H1 (cell line): ENCODE measurements at regions not wholly inside any gene's neighbourhood (a gene's known extent, or its start where the extent isn't known, plus 50 kb on each side); places are given as distances from the start of the nearest gene placed in this dataset.

Experiments
- CTCF ChIA-PET: fragments of 300-600 bp; sonication (Branson Sonifier 250); formaldehyde crosslinking; loops from one replicate; lab custom pipeline; 2021; ENCODE audit not compliant: partially characterized antibody; lab: Charles Lee
- POLR2A ChIA-PET: fragments of 300-600 bp; sonication (Branson Sonifier 250); formaldehyde crosslinking; loops from one replicate; lab custom pipeline; 2021; ENCODE audit warnings: inconsistent platforms; ENCODE audit not compliant: partially characterized antibody; lab: Charles Lee
- DNase-seq, 2 experiments: peaks; one replicate each; pipeline versions ENCODE4 v3.0.0 to v3.0.0-alpha.2; 2010 to 2022; ENCODE audit warnings: low spot score in 2 of 2, low read depth in 1 of 2, mixed read lengths in 1 of 2
- FAIRE-seq: peaks from 2 replicates; lab custom pipeline; 2011; peaks lifted over from hg19 to GRCh38; lab: Jason Lieb, UNC
- H2AFZ ChIP-seq: 2 replicates; pipeline ENCODE4 v1.8.1; 2012; ENCODE audit warnings: low read length, inconsistent platforms
- H2AK5ac ChIP-seq: 2 replicates; pipeline ENCODE4 v1.6.1; 2013; ENCODE audit warnings: low read depth, low read length
- H2BK120ac ChIP-seq: replicated peaks from 2 replicates; pipeline ENCODE3; 2013; ENCODE audit warnings: low read depth, low read length, inconsistent platforms
- H2BK12ac ChIP-seq: 2 replicates; pipeline ENCODE4 v1.6.1; 2013; ENCODE audit warnings: low read depth, low read length
- H2BK15ac ChIP-seq: 2 replicates; pipeline ENCODE4 v1.6.1; 2013; ENCODE audit warnings: low read length
- H2BK20ac ChIP-seq: 2 replicates; pipeline ENCODE4 v1.6.1; 2013; ENCODE audit warnings: low read length
- H2BK5ac ChIP-seq: 2 replicates; pipeline ENCODE4 v1.6.1; 2013; ENCODE audit warnings: low read depth, low read length
- H3K14ac ChIP-seq: 2 replicates; pipeline ENCODE4 v1.6.1; 2013; ENCODE audit warnings: inconsistent platforms; ENCODE audit not compliant: insufficient read length
- H3K18ac ChIP-seq: 2 replicates; pipeline ENCODE4 v1.6.1; 2013; ENCODE audit warnings: low read length; ENCODE audit errors: extremely low read depth
- H3K23ac ChIP-seq: 2 replicates; pipeline ENCODE4 v1.6.1; 2013; ENCODE audit warnings: inconsistent platforms; ENCODE audit not compliant: insufficient read length
- H3K23me2 ChIP-seq: 2 replicates; pipeline ENCODE4 v1.6.1; 2013; ENCODE audit warnings: low read depth, low read length
- H3K27ac ChIP-seq: 2 replicates; pipeline ENCODE4 v1.6.1; 2011; ENCODE audit warnings: low read depth, low read length, inconsistent platforms
- H3K27me3 ChIP-seq, 4 experiments: replicated peaks in 1 of 4; 1 replicate in 1 of 4; 2 replicates in 3 of 4; pipeline versions ENCODE4 v1.6.1 to v1.8.1; 2011 to 2013; ENCODE audit warnings: low read length in 3 of 4, mild to moderate bottlenecking in 3 of 4, inconsistent platforms in 2 of 4, mixed read lengths in 2 of 4, moderate library complexity in 1 of 4; ENCODE audit not compliant: control insufficient read depth in 3 of 4, insufficient read depth in 3 of 4; ENCODE audit errors: extremely low read depth in 1 of 4
- H3K36me3 ChIP-seq, 4 experiments: 2 replicates each; pipeline versions ENCODE4 v1.6.1 to v1.8.1; 2011 to 2013; ENCODE audit warnings: mild to moderate bottlenecking in 4 of 4, low read length in 3 of 4, moderate library complexity in 2 of 4, control low read depth in 1 of 4, inconsistent platforms in 1 of 4; ENCODE audit not compliant: insufficient read depth in 4 of 4, control insufficient read depth in 2 of 4
- H3K4ac ChIP-seq: replicated peaks from 2 replicates; pipeline ENCODE3; 2013; ENCODE audit warnings: low read length, low read depth, mixed read lengths, inconsistent platforms; ENCODE audit not compliant: insufficient read length
- H3K4me1 ChIP-seq, 4 experiments: replicated peaks in 1 of 4; 1 replicate in 1 of 4; 2 replicates in 3 of 4; pipeline versions ENCODE4 v1.6.1 to v1.8.1; 2011 to 2013; ENCODE audit warnings: low read length in 3 of 4, inconsistent platforms in 2 of 4, mixed read lengths in 1 of 4; ENCODE audit not compliant: insufficient read depth in 4 of 4, control insufficient read depth in 3 of 4
- H3K4me2 ChIP-seq, 2 experiments: 2 replicates each; pipeline versions ENCODE4 v1.6.1 to v1.8.1; 2011 to 2013; ENCODE audit warnings: low read depth in 2 of 2, low read length in 2 of 2, control low read depth in 1 of 2, inconsistent platforms in 1 of 2, mild to moderate bottlenecking in 1 of 2; ENCODE audit not compliant: insufficient read depth in 1 of 2
- H3K4me3 ChIP-seq, 4 experiments: fragments of 200-600, 300-600 bp in 1 of 4; sonication (generic), shearing (Covaris generic), sonication (Bioruptor Twin) in 1 of 4; 2 replicates each; pipeline versions ENCODE4 v1.5.1 to v1.8.1; 2011 to 2016; ENCODE audit warnings: low read length in 4 of 4, low read depth in 3 of 4, control low read depth in 2 of 4, inconsistent platforms in 2 of 4, mild to moderate bottlenecking in 2 of 4, mixed read lengths in 1 of 4, moderate library complexity in 1 of 4; ENCODE audit not compliant: insufficient read depth in 2 of 4; ENCODE audit errors: extremely low read depth in 1 of 4
- H3K56ac ChIP-seq: replicated peaks from 2 replicates; pipeline ENCODE3; 2013; ENCODE audit warnings: low read depth, mild to moderate bottlenecking, mixed read lengths, low read length, inconsistent platforms; ENCODE audit not compliant: insufficient read length
- H3K79me1 ChIP-seq: 2 replicates; pipeline ENCODE4 v1.6.1; 2013; ENCODE audit warnings: low read depth, low read length, control low read depth
- H3K79me2 ChIP-seq, 2 experiments: 2 replicates each; pipeline versions ENCODE4 v1.6.1 to v1.8.1; 2012 to 2013; ENCODE audit warnings: low read length in 2 of 2, mild to moderate bottlenecking in 2 of 2, inconsistent platforms in 1 of 2; ENCODE audit not compliant: insufficient read depth in 2 of 2, control insufficient read depth in 1 of 2
- H3K9ac ChIP-seq, 4 experiments: replicated peaks in 1 of 4; 1 replicate in 1 of 4; 2 replicates in 3 of 4; pipeline versions ENCODE4 v1.6.1 to v1.8.1; 2011 to 2013; ENCODE audit warnings: low read depth in 3 of 4, low read length in 3 of 4, control low read depth in 2 of 4, mild to moderate bottlenecking in 2 of 4, moderate library complexity in 2 of 4, inconsistent platforms in 1 of 4; ENCODE audit errors: extremely low read depth in 1 of 4
- H3K9me3 ChIP-seq, 2 experiments: 2 replicates each; pipeline versions ENCODE4 v1.6.1 to v1.8.1; 2012 to 2013; ENCODE audit warnings: mild to moderate bottlenecking in 2 of 2, moderate library complexity in 2 of 2, control low read depth in 1 of 2, inconsistent platforms in 1 of 2, low read depth in 1 of 2, low read length in 1 of 2, mixed read lengths in 1 of 2; ENCODE audit not compliant: insufficient read depth in 2 of 2
- H4K20me1 ChIP-seq, 2 experiments: replicated peaks in 1 of 2; 2 replicates each; pipeline versions ENCODE3 to v1.8.1; 2011 to 2013; ENCODE audit warnings: inconsistent platforms in 2 of 2, low read length in 2 of 2, mild to moderate bottlenecking in 1 of 2; ENCODE audit not compliant: insufficient read depth in 2 of 2, control insufficient read depth in 1 of 2
- H4K5ac ChIP-seq: 2 replicates; pipeline ENCODE4 v1.6.1; 2013; ENCODE audit warnings: low read length, low read depth, mixed read lengths, inconsistent platforms; ENCODE audit not compliant: insufficient read length
- H4K8ac ChIP-seq: 2 replicates; pipeline ENCODE4 v1.8.0; 2013; ENCODE audit warnings: mild to moderate bottlenecking, moderate library complexity, low read length, inconsistent platforms; ENCODE audit not compliant: insufficient read depth; ENCODE audit errors: extremely low read depth
- H4K91ac ChIP-seq: replicated peaks from 2 replicates; pipeline ENCODE3; 2013; ENCODE audit warnings: low read length, mixed read lengths, inconsistent platforms; ENCODE audit not compliant: insufficient read length
- BCL11A ChIP-seq, 2 experiments: IDR thresholded peaks; one replicate each; pipeline ENCODE4 v1.6.1; 2011; ENCODE audit warnings: low read depth in 2 of 2, low read length in 2 of 2, mild to moderate bottlenecking in 2 of 2
- BRCA1 ChIP-seq: IDR thresholded peaks from 2 replicates; pipeline ENCODE4 v1.6.1; 2012; ENCODE audit warnings: low read depth, low read length, improper control_type of control experiment
- CBX8 ChIP-seq: fragments of 300-800, 300-1000 bp; sonication (generic); IDR thresholded peaks from 2 replicates; pipeline ENCODE4 v1.7.1; 2016; ENCODE audit warnings: low read depth, low read length, borderline replicate concordance
- CEBPB ChIP-seq: IDR thresholded peaks from 2 replicates; pipeline ENCODE4 v1.6.1; 2012; ENCODE audit warnings: low read depth, low read length
- EP300 ChIP-seq, 2 experiments: IDR thresholded peaks; 1 replicate in 1 of 2; 2 replicates in 1 of 2; pipeline ENCODE4 v1.6.1; 2011 to 2012; ENCODE audit warnings: low read depth in 2 of 2, low read length in 2 of 2, mild to moderate bottlenecking in 2 of 2, borderline replicate concordance in 1 of 2, inconsistent platforms in 1 of 2, moderate library complexity in 1 of 2
- EZH2 ChIP-seq: fragments of 200-600 bp; sonication (generic); IDR thresholded peaks from 2 replicates; pipeline ENCODE4 v1.7.1; 2012; ENCODE audit warnings: low read depth, mild to moderate bottlenecking, moderate library complexity, low read length, inconsistent platforms; ENCODE audit not compliant: severe bottlenecking
- MAX ChIP-seq: IDR thresholded peaks from 2 replicates; pipeline ENCODE4 v1.6.1; 2012; ENCODE audit warnings: inconsistent platforms
- POLR2A ChIP-seq, 2 experiments: IDR thresholded peaks; 1 replicate in 1 of 2; 2 replicates in 1 of 2; pipeline ENCODE4 v1.6.1; 2011; ENCODE audit warnings: low read depth in 2 of 2, low read length in 2 of 2, mild to moderate bottlenecking in 2 of 2; ENCODE audit errors: control extremely low read depth in 1 of 2
- SRF ChIP-seq: IDR thresholded peaks from 2 replicates; pipeline ENCODE4 v1.6.1; 2011; ENCODE audit warnings: mild to moderate bottlenecking, low read depth, low read length, moderate library complexity
- WGBS, 2 experiments: shearing (Covaris generic) in 1 of 2; methylation state at CpG; one replicate each; pipeline versions ENCODE4 v1.1.6 to v1.1.7; 2013 to 2015; ENCODE audit warnings: low lambda C conversion rate in 2 of 2, mixed read lengths in 2 of 2, inconsistent platforms in 1 of 2, low coverage in 1 of 2, missing lambda C conversion rate in 1 of 2; ENCODE audit not compliant: insufficient replicate concordance in 2 of 2, insufficient coverage in 1 of 2, insufficient read length in 1 of 2; ENCODE audit errors: extremely low coverage in 1 of 2, missing lambda C conversion rate in 1 of 2; 5-methylcytosine and 5-hydroxymethylcytosine counted together

GRCh38 chr18:11261486-11261885 is 112.1 kb upstream of the PIEZO2 start:
- no peak overlapping the region for H2BK15ac ChIP-seq
- H2BK20ac ChIP-seq: no peak overlapping the region
- H4K8ac ChIP-seq: no peak overlapping the region
- no peak overlapping the region for H3K56ac ChIP-seq
- WGBS, 2 experiments: 80% methylated on average over 2 of the region's 2 CpGs; no CpG with 5 or more reads in 1 of the 2 experiments
- H3K9ac ChIP-seq: no peak overlapping the region
- no peak overlapping the region for H4K5ac ChIP-seq
- H2BK5ac ChIP-seq: no peak overlapping the region
- DNase-seq (no peak), FAIRE-seq (no peak)
- no peak overlapping the region for H2BK12ac ChIP-seq
- H3K27ac ChIP-seq: no peak overlapping the region
- H3K4ac ChIP-seq: no peak overlapping the region
- no peak overlapping the region for H3K18ac ChIP-seq
- CTCF ChIA-PET: interaction anchor here (0.8 to 2.5 kb wide), 3 partner anchors 49 to 257 kb away, joined by 3 to 7 read pairs (median 4); no protein-coding TSS in a partner anchor
- H4K20me1 ChIP-seq: no peaks in the 10 kb centered on the region
- H3K9me3 ChIP-seq: peaks cover 0 to 7% of the 10 kb centered on the region in 2 experiments; a peak in 2 of 4 replicates
- H3K14ac ChIP-seq: no peak overlapping the region
- H2BK120ac ChIP-seq: no peak overlapping the region
- H3K36me3 ChIP-seq: no peaks in the 10 kb centered on the region
- no peaks in the 10 kb centered on the region for H3K79me1 ChIP-seq
- no peak overlapping the region for H3K23ac ChIP-seq
- H2AFZ ChIP-seq: no peak overlapping the region
- no peak overlapping the region for H3K4me2 ChIP-seq
- H3K79me2 ChIP-seq: no peaks in the 10 kb centered on the region
- TF ChIP-seq CEBPB (no peak), BCL11A (IDR thresholded peaks at IDR 0.05; ENCODE audit: low read depth in 2 of 2, low read length in 2 of 2) (no peak), MAX (no peak), POLR2A (IDR thresholded peaks at IDR 0.05; ENCODE audit: control extremely low read depth in 1 of 2, low read depth in 2 of 2, low read length in 2 of 2) (no peak), SRF (no peak), EZH2 (no peak), EP300 (IDR thresholded peaks at IDR 0.05; ENCODE audit: borderline replicate concordance in 1 of 2, low read depth in 2 of 2, low read length in 2 of 2) (no peak), CBX8 (no peak), BRCA1 (no peak)
- no peaks in the 10 kb centered on the region for H3K23me2 ChIP-seq
- H2AK5ac ChIP-seq: no peak overlapping the region
- peaks cover 0 to 2% (median 1%) of the 10 kb centered on the region in 4 experiments; a peak in 3 of 7 replicates for H3K4me1 ChIP-seq
- no peak overlapping the region for H4K91ac ChIP-seq
- H3K4me3 ChIP-seq: no peak overlapping the region
- H3K27me3 ChIP-seq: no peaks in the 10 kb centered on the region
- POLR2A ChIA-PET: interaction anchor here (1.2 kb wide), 1 partner anchor 38 kb away, joined by 3 read pairs; no protein-coding TSS in a partner anchor
